Type B pancreatic cell (in vitro differentiated cells): ENCODE measurements at regions not wholly inside any gene's neighbourhood (a gene's known extent, or its start where the extent isn't known, plus 50 kb on each side); places are given as distances from the start of the nearest gene placed in this dataset.

Experiments used
- DNase-seq: peaks from one replicate; pipeline ENCODE4 v3.0.0; 2021; ENCODE audit warnings: mixed read lengths; ENCODE audit not compliant: unreplicated experiment; ENCODE audit errors: extremely low spot score
- H3K27ac Mint-ChIP-seq: 2 replicates; pipeline ENCODE4 v1.8.0; 2021; ENCODE audit warnings: mild to moderate bottlenecking, mixed read lengths
- H3K27me3 Mint-ChIP-seq: 2 replicates; pipeline ENCODE4 v1.8.0; 2021; ENCODE audit warnings: mixed read lengths
- H3K36me3 Mint-ChIP-seq: 2 replicates; pipeline ENCODE4 v1.8.0; 2021; ENCODE audit warnings: mixed read lengths
- H3K4me1 Mint-ChIP-seq: one replicate; pipeline ENCODE4 v1.8.0; 2021; ENCODE audit warnings: mixed read lengths; ENCODE audit not compliant: unreplicated experiment
- H3K4me3 Mint-ChIP-seq: 2 replicates; pipeline ENCODE4 v1.8.0; 2021; ENCODE audit warnings: mild to moderate bottlenecking, mixed read lengths
- H3K9me3 Mint-ChIP-seq: 2 replicates; pipeline ENCODE4 v1.8.0; 2021; ENCODE audit warnings: mixed read lengths
- TF ChIP-seq, protein P1 (sequence below): fragments of 200-600 bp; sonication (generic); conservative IDR thresholded peaks from 2 replicates; pipeline ENCODE4 v1.5.0; 2021; ENCODE audit warnings: antibody characterized with exemption, mild to moderate bottlenecking

DNA sequence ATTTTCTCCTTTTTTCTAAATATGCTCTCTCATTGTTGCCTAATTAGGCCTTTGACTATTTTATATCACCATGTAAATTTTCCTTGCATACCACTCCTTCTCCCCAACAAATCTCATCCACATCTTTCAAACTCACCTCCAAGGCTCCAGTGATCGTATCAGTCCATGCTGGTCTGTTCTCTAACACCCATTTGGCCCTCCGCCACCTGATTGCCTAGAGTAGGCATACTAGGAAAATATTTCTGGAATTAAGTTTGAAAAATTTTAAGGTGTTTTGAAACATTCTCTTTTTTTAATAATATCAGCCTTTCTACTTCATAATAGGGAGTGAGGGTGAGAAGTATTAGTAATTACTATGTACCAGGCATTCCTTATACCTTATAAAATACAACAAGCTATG, 473.9 kb downstream of the FGF9 start:
- H3K36me3 Mint-ChIP-seq: no peaks in the 10 kb centered on the region
- no peak overlapping the region for H3K27ac Mint-ChIP-seq
- H3K27me3 Mint-ChIP-seq: no peaks in the 10 kb centered on the region
- no peak for DNase-seq
- TF ChIP-seq, protein P1, sequence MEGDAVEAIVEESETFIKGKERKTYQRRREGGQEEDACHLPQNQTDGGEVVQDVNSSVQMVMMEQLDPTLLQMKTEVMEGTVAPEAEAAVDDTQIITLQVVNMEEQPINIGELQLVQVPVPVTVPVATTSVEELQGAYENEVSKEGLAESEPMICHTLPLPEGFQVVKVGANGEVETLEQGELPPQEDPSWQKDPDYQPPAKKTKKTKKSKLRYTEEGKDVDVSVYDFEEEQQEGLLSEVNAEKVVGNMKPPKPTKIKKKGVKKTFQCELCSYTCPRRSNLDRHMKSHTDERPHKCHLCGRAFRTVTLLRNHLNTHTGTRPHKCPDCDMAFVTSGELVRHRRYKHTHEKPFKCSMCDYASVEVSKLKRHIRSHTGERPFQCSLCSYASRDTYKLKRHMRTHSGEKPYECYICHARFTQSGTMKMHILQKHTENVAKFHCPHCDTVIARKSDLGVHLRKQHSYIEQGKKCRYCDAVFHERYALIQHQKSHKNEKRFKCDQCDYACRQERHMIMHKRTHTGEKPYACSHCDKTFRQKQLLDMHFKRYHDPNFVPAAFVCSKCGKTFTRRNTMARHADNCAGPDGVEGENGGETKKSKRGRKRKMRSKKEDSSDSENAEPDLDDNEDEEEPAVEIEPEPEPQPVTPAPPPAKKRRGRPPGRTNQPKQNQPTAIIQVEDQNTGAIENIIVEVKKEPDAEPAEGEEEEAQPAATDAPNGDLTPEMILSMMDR: no peak
- H3K9me3 Mint-ChIP-seq: peaks cover 5% of the 10 kb centered on the region
- no peaks in the 10 kb centered on the region for H3K4me1 Mint-ChIP-seq
- H3K4me3 Mint-ChIP-seq: no peak overlapping the region

DNA sequence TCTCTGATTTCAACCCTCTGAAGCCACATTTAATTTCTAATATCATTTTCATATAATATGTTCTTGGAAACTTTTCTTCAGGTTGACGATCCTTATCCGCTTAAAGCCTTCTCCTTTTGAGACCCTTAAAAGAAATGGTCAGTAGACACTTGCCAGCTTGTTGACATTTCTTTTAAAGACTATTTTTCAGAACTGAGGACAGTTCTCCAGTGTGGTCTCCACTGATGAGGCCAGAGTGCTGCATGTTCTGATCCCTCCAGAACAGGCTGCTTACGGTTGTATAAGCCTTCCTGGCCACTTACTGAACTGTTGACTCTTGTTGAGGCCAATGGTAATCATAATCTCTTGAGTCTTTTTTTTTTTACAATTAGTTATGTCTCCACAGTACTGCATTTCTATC, 477.3 kb downstream of the FGF9 start:
- TF ChIP-seq, protein P1: no peak
- Mint-ChIP-seq H3K4me1 (no peaks in the 10 kb centered on the region), H3K9me3 (no peaks in the 10 kb centered on the region), H3K4me3 (no peak overlapping the region), H3K27me3 (no peaks in the 10 kb centered on the region), H3K27ac (no peak overlapping the region), H3K36me3 (no peaks in the 10 kb centered on the region)
- DNase-seq: no peak

DNA sequence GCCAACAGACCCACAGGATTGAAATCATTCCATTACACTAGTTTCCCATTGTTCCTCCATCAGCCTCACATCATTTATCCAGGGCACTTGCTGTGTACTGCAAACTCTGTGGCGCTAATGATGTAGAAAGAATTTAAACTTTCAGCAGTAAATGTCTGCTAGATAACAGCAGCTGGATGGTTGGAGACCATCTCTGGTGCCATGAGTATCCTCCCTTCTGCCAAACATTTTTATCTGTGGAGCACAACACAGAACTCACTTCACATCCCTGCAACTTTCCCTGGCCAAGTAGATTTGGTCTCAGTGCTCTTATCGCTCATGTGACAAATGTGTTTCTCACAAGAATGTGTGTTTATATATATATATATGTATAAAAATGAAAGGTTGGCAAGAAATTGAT, 481.9 kb downstream of the FGF9 start:
- TF ChIP-seq, protein P1: no peak
- no peaks in the 10 kb centered on the region for H3K36me3 Mint-ChIP-seq
- no peaks in the 10 kb centered on the region for H3K27me3 Mint-ChIP-seq
- DNase-seq: no peak
- no peaks in the 10 kb centered on the region for H3K4me1 Mint-ChIP-seq
- no peak overlapping the region for H3K4me3 Mint-ChIP-seq
- H3K9me3 Mint-ChIP-seq: no peaks in the 10 kb centered on the region
- no peak overlapping the region for H3K27ac Mint-ChIP-seq

DNA sequence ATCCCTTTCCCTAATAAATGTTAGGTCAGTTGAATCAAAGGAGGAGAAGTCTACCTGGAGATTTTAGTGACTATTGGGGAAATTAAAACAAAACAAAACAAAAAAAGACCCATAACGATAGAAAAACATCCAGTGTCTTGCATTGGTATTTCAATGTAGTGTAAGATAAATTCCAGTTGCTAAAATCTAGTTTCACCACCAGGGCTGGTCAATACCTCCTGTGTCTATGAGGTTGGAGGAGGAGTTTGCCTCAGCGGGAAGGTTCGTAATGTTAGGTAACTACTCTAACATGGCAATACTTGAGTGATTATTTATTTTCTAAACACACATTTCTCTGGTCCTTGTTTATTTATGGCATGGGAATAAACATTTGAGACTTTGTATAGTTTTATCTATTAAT, 483.2 kb downstream of the FGF9 start:
- Mint-ChIP-seq H3K27ac (no peak overlapping the region), H3K27me3 (no peaks in the 10 kb centered on the region), H3K4me1 (no peaks in the 10 kb centered on the region), H3K9me3 (no peaks in the 10 kb centered on the region), H3K36me3 (no peaks in the 10 kb centered on the region), H3K4me3 (no peak overlapping the region)
- DNase-seq: no peak
- TF ChIP-seq, protein P1: peak; percentile 31

DNA sequence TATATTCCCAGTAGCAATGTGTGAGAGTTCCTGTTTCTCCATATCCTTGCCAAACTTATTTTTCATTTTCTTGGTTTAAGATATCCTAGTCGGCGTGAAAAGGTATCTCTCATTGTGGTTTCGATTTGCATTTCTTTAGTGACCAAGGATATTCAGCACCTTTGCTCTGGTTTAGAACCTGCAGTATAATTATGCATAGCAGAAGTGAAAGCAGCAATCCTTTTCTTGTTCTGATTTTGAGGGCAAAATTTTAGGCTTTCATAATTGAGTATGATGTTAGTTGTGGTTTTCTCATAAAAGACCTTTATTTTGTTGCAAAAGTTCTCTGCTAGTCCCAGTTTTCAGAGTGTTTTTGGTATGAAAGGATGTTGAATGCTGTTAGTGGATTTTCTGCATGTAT, 491.0 kb downstream of the FGF9 start:
- H3K27ac Mint-ChIP-seq: no peak overlapping the region
- no peaks in the 10 kb centered on the region for H3K9me3 Mint-ChIP-seq
- no peaks in the 10 kb centered on the region for H3K27me3 Mint-ChIP-seq
- H3K4me3 Mint-ChIP-seq: no peak overlapping the region
- no peak for DNase-seq
- TF ChIP-seq, protein P1: no peak
- no peaks in the 10 kb centered on the region for H3K4me1 Mint-ChIP-seq
- H3K36me3 Mint-ChIP-seq: no peaks in the 10 kb centered on the region

DNA sequence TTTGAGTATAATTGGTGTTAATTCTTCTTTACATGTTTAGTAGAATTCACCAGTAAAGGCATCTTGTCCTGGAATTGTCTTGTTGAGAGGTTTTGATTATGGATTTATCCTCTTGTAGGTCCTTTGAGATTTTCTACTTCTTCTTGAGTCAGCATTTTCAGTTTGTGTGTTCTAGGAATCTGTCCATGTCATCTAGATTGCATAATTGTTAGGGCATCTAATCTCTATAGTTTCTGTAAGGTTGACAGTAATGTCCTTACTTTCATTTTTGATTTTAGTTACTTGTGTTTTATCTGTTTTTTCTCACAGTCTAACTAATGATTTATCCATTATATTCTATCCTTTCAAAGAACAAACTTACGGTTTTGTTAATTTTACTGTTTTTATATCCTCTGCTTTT, 492.0 kb downstream of the FGF9 start:
- Mint-ChIP-seq H3K27me3 (no peaks in the 10 kb centered on the region), H3K36me3 (no peaks in the 10 kb centered on the region), H3K4me1 (no peaks in the 10 kb centered on the region), H3K4me3 (no peak overlapping the region), H3K9me3 (no peaks in the 10 kb centered on the region), H3K27ac (no peak overlapping the region)
- TF ChIP-seq, protein P1: no peak
- DNase-seq: no peak
